GM03348 (cell line): ENCODE measurements at regions not wholly inside any gene's neighbourhood (a gene's known extent, or its start where the extent isn't known, plus 50 kb on each side); places are given as distances from the start of the nearest gene placed in this dataset.

ENCODE experiments used
- DNase-seq: peaks from one replicate; pipeline ENCODE4 v3.0.0; 2012; ENCODE audit warnings: low spot score

DNA sequence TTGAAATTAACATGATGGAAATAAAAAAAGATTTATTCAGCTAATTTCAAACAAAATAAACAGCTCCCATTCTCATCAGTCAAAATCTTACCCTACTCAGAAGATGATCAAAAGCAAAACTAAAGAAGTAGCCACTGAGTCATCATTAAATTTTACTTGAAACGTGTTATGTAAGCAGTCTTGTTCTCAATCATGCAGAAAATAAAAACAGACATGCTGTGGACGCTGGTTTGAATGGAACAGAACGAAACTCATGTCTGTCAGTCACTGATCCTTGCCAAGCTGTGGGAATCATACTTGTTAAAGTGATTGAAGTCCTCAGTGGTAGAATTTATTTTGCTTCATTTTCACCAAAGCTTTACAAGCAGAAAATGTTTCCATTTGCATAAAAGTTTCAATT lies 77.2 kb upstream of the TLR3 start:
- no peak for DNase-seq

DNA sequence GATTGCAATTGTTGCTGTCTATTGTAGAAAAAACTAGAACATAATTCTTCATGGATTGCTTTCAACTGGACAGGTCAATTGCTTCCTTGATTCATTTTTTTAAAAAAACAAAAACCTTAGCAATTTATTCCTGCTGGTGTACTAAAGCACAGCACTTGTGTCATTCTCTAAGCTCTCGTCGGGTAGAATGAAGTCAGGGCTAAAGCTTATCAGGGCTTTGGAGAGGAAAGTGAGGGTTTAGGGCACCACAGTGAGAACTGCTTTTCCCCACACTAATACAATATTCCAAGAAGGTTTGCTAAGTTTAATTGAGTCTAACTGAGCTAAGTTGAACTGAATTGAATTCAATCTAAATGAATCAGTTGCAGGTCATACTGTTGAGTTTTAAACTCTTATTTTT lies 76.4 kb upstream of the TLR3 start:
- DNase-seq: no peak

DNA sequence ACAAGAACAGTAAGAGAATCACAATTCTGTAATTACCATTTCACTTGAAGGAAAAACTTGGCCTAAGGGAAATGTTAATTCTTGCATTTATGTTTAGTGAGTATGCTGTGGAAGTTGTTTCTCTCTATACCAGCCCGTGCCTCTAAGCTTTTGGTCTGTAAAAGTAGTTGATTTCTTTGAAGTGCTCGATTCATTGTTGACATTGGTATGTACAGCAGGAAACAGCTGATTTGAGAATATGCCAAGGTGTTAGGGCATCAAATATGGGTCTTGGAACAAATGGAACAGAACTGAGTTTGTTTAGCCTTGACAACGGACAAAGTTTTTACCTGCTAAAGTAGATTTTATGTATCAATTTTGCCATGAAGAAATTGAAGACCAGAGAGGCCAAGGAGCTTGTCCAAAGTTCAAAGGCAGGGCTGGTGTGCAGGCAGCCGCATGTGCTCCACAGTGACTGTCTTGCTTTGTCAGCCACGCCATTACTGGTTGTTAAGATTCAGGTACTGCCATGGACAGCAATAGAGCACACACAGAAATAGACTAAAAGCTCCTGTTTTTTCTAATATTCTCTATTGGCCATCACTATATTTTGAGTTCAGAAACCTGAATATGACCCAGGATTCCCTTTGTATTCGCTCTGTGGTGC lies 75.5 kb upstream of the TLR3 start:
- DNase-seq: no peak

DNA sequence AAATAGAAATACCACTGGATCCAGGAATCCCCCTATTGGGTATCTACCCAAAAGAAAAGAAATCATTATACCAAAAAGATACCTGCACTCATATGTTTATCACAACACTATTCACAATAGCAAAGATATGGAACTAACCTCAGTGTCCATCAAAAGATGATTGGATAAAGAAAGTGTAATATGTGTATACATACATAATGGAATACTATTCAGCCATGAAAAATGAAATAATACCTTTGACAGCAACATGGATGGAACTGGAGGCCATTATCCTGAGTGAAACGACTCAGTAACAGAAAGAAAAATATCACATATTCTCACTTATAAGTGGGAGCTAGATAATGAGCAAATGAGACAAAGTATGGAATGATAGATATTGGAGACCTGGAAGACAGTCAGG lies 74.2 kb upstream of the TLR3 start:
- DNase-seq: no peak

DNA sequence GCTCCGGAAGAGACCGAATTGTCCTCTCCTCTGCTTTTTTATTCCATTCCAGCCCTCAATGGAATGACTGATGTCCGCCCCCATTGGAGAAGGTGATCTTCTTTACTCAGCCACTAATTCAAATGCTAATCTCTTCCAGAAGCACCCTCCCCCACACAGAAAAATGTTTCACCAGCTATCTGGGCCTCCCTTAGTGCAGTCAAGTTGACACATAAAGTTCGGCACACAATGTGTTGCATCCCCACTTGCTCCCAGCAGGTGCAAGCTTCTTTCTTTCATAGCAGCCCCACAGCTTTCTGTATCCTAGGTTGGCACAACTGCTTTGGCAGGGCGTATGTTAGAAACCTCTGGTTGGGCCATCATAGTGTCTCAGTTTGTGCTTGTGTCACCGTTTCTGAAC lies 73.3 kb upstream of the TLR3 start:
- DNase-seq: no peak

DNA sequence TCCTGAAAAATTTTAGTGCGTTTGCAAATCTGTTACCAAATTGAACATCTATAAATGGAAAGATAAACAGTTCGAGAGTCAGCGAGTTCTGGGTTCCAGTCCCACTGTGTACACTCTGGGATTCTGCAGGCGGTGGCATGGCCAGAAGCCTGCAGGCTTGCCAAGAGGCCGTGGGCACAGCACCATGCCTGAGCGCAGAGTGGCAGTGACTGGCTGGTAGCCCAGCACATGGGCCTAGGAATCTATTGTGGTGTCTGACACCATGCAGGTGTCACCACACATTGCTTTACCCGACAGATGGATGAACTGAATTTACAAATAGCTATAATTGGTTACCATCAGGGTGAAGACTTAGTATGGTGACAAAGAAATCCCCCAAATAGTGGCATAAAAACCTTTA lies 71.7 kb upstream of the TLR3 start:
- no peak for DNase-seq

DNA sequence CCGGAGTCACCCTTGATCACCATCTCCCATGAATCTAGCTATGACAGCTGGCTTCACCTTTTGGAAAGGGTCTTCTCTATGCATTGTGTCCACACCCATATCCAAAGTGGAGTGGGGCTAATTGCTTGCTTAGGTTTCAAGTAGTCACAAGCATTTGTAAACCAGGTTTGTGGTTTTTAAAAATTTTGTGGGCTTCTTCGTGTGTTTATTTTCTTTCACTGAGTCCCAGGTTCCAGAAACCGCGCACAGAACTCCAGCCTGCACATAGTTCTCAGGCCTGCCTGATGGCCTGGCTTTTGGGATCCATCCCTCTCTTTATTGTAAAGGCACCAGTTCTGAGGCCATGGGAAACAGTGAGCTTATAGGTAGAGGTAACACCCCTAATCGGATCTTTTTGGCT lies 70.2 kb upstream of the TLR3 start:
- DNase-seq: no peak

DNA sequence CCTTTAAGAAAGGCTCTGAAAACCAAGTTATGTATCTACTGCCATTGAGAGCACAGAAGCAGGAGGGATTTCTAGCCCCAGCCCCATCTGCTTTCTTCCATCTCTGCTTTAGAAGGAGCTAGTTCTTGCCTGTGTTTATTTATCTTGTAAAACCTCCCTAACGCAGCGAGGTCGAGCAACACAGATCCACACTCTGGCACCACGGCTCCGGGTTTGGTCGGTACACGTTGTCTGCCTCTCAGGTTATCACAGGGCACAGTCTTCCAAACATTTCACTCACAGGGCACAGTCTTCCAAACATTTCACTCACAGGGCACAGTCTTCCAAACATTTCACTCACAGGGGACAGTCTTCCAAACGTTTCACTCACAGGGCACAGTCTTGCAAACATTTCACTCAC lies 69.7 kb upstream of the TLR3 start:
- DNase-seq: no peak

DNA sequence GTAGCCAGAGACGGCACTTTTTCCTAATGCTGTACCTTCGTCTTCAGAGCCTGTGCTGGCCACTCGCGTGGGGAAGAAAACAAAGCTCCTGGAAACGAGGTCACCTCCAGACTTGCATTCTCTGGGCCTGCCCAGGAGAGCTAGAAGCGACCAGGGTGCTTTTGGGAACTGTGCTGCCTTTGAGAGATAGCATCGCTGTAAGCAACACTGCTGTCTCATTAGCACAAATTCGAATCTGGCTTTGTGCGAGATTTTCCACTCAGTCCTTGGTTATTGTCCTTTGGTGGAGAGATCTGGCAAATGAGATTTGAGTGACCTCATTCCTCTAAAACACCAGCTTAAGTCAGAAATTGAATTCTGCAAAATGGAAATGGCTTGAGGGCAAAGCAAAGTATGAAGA lies 66.1 kb upstream of the TLR3 start:
- DNase-seq: no peak

DNA sequence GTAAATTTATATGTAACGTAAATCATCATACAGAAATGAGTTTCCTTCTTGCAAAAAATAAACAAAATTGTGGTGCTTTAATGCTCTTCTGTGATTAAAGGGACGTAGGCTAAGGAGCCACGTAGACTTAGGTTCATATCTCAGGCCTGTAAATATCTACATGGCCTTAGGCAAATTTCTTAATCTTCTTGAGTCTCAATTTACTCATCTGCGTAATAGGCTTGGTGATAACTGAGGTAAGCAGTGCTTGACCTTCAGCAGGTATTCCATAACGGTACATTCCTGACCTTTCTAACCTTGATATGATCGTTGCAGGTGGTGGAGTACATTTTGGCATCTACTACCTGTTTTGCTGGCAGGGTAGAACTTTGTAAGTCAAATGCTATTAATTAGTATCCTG lies 65.2 kb upstream of the TLR3 start:
- no peak for DNase-seq

DNA sequence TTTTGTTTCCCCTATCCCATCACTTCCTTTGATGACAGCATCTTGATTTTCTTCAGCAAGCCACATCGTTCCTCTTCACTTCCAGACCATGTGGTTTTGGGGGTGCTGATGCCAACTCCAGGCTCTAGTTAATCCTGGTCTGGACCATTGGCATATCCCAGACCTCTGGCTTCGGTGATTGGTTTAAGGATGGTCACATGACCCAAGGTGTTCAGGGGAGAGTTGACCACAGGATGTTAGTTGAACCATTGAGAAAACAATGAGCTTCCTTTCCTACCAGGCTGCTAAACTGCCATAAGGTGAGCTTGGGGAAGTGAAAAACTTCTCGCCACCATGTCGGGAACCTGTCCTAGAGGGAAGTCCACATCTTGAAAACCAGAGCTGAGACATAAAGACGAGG lies 60.9 kb upstream of the TLR3 start:
- DNase-seq: no peak

DNA sequence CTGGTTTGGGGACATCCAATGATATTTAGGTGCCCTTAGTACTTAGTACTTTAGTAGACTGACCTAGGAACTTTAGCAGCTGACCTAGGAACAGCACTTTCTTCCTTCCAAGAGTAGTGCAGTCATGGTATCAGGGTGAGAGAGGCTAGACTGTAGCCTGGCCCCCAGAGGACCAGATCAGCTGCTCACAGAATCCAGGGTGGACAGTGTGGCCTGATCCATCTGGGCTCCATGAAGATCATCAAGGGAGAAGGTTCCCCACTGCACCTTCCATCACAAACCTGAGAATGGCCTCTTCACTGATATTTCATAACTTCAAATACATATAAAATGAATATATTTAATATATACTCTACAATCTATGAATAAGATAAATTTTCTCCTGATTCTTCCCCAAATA lies 59.0 kb upstream of the TLR3 start:
- no peak for DNase-seq

DNA sequence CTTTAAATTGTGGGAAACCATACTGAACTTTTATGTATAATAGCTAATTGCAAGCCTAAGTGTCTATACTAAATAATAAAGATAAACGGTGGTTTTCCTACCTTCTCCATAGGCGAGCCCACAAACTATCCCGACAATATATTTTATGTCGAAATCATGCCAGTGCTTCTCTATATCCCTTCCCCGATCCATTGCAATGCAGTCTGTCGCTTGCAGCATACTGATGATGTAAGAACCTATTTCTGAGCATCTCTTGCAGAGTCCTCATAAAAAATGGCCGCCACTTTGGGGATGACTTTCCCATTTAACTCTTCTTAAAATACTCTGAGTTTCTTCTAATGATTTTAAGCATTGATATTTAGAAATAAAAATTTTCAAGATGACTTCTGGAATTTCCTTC lies 58.1 kb upstream of the TLR3 start:
- DNase-seq: no peak

DNA sequence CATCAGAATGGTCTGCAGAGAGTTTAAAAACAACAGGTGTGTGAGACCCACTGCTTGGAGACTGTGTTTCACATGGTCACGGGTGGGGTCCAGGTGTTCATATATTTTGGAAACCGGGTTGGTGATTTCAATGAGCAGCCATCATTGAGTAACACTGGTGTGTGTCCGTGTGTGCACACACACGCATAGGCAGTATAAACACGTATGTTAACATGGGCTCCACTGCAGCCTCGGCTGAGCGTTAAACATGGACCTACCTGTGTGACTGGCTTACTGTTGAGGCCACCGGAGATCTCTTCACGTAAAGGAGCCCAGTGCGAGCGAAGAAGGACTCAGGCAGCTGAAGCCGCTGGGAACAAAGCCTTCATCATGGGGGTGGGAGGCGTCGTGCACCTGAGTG lies 56.9 kb upstream of the TLR3 start:
- DNase-seq: no peak

DNA sequence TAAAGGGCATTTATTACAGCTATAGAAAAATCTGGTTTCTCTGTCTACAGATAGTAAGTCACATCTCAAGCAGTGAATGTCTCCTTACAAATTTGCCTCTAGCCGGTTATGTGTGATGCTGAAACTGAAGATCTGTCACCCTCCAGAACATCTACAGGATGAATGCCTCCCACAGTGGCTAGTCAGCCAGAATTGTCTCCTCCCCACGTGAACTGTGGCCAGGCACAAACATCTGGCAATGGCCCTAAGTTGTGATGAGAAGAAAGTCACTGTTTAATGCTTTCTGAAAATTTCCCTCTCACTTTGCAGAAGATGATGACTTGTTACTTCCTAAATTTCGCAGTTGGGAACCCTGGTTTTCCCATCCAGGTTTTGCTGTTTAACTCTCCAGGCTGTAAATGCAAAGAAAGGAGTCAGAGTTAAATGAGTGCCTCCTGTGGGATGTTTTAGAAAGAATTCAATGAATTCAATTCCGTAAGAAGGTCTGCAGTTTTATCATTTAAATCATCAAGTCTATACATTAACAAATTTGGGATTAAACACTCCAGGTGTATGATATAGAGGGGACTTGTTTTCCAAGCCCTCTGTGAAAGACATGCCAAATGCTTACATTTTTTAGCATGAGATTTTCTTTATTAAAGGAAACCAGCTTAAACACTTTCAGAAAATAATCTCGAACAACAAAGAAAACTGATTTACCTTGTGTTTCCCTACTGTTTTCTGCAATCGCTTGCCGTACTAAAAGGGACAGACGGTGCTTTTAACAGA lies 55.4 kb upstream of the TLR3 start:
- DNase-seq: no peak

DNA sequence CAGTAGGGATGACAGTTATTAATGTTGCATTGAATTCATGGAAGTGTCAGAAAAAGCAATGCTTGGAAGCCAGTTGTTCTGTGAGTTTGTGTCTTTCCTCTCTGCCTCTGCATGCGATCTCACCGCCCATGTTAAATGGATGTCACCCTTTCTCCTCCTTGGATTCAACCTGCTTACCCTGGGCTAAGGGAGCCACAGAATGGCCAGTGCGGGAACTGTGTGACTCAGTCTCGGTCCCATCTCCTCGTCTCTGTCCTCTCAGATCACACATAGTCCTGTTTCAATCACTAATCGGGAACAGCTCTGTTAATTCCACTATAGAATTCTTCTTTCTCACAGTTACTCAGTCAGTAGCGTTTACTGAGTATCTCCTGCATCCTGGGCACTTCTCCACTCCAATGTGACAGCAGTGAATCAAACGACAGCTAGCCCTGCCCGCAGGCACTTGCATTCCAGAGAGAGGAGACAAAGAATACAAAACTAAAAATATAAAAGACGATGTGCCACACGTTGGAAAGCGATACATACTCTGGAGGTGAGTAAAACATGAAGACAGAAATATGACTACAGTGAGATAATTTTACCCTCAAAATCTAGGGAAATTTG lies 53.6 kb upstream of the TLR3 start:
- no peak for DNase-seq

DNA sequence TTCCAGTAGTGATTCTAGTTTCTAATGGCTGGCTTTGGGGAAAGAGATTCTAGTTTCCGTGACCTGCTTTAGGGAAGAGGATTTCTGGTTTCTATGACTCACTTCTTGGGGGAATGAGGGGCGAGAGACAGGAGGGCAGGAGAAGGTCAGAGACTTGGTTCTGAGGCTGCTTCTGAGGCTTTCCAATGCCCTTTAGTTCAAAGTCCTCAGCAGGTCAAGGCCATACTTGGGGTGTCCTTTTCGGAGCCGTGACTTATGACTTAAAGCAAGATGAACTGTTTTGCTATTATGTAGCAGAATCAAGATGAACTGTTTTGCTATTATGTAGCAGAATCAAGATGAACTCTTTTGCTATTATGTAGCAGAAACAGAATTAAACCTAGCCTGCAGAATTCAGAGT lies 52.2 kb upstream of the TLR3 start:
- no peak for DNase-seq

DNA sequence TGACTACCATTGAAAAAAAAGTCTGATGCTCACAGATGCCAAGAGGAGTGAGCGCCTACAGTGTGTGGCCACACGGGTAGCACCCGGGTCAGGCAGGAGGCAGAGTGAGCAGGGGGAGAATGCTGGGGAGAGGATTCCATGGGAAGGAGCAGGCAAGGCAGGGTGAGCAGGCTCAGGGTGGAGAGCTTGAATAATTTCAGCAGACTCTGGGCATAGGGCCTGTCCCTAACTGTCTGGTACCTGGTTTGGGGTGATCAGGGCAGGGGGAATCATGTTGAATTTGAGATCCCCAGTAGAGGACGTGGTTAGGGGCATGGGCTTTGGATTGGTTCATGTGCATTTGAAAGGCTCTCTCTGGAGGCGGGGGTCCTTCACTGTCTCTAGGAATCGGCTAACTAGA lies 51.2 kb upstream of the TLR3 start:
- DNase-seq: no peak

DNA sequence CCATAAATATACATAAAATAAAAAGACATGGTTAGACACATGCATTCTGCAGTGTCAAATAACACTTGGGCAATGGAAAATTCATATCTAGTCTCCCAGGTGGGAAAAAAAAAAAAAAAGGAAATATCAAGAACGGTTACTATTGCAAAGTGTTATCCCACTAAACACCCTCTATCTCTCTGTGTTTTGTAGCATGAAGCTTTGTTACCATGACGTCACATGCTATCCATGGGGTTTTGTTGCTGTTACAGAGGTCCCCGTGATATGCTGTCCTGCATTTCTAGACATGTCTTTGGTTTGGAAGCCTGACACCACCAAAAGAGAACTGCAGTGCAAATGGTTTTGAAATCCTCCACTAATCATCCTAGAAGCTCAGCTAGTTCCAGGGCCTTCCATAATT lies 50.7 kb upstream of the TLR3 start:
- no peak for DNase-seq

DNA sequence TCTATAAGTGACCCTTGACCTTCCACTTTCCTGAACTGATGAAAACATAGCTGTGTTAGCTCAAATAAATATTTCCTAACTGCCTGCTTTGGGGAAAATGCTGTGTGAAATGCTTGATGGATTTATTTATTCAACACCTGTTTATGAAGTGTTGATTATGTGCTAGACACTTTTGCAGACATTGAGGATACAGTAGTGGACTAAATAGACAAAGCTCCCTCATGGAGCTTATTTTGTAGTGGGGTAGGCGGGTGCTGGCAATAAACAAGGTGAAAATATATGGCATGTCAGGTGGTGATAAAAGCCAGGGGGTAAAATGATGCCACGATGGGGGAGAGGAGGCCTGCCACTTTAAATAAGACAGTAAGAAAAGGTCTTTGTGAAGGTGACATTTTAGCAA lies 50.2 kb upstream of the TLR3 start:
- no peak for DNase-seq
